ENCODE measurements at regions not wholly inside any gene's neighbourhood (a gene's known extent, or its start where the extent isn't known, plus 50 kb on each side); places are given as distances from the start of the nearest gene placed in this dataset.

- no peak overlapping the region for H3K4me3 ChIP-seq (replicated peaks; ENCODE audit: low read depth, low read length)
- no peak for TF ChIP-seq CTCF (IDR thresholded peaks at IDR 0.05; ENCODE audit: low read length, missing control alignments)
- no peak for DNase-seq (ENCODE audit: low read depth)
Measured at GRCh38 chr10:10503772-10504171, 513.9 kb upstream of the CELF2 start.

GRCh38 chr10:10508211-10508610 lies 509.5 kb upstream of the CELF2 start:
- TF ChIP-seq CTCF (IDR thresholded peaks at IDR 0.05; ENCODE audit: low read length, missing control alignments): no peak
- no peak for DNase-seq (ENCODE audit: low read depth)
- no peak overlapping the region for H3K4me3 ChIP-seq (replicated peaks; ENCODE audit: low read depth, low read length)

- no peak for DNase-seq (ENCODE audit: low read depth)
- no peak for TF ChIP-seq CTCF (IDR thresholded peaks at IDR 0.05; ENCODE audit: low read length, missing control alignments)
- no peak overlapping the region for H3K4me3 ChIP-seq (replicated peaks; ENCODE audit: low read depth, low read length)
Measured at GRCh38 chr10:10510179-10510578, 507.5 kb upstream of the CELF2 start.

GRCh38 chr10:10513067-10513466 lies 504.6 kb upstream of the CELF2 start:
- DNase-seq (ENCODE audit: low read depth): no peak
- no peak for TF ChIP-seq CTCF (IDR thresholded peaks at IDR 0.05; ENCODE audit: low read length, missing control alignments)

GRCh38 chr10:10513898-10514297 lies 503.8 kb upstream of the CELF2 start:
- no peak for DNase-seq (ENCODE audit: low read depth)
- TF ChIP-seq CTCF (IDR thresholded peaks at IDR 0.05; ENCODE audit: low read length, missing control alignments): no peak
- H3K4me3 ChIP-seq (replicated peaks; ENCODE audit: low read depth, low read length): no peak overlapping the region

More at GRCh38 chr10:10513067-10513466, 504.6 kb upstream of the CELF2 start:
- no peak overlapping the region for H3K4me3 ChIP-seq (replicated peaks; ENCODE audit: low read depth, low read length)

- no peak overlapping the region for H3K4me3 ChIP-seq (replicated peaks; ENCODE audit: low read depth, low read length)
- no peak for DNase-seq (ENCODE audit: low read depth)
- TF ChIP-seq CTCF (IDR thresholded peaks at IDR 0.05; ENCODE audit: low read length, missing control alignments): no peak
Measured at GRCh38 chr10:10514797-10515196, 502.9 kb upstream of the CELF2 start.

- no peak for TF ChIP-seq CTCF (IDR thresholded peaks at IDR 0.05; ENCODE audit: low read length, missing control alignments)
- DNase-seq (ENCODE audit: low read depth): peak; percentile 44
- peak overlapping the region; percentile 0 for H3K4me3 ChIP-seq (replicated peaks; ENCODE audit: low read depth, low read length)
Measured at GRCh38 chr10:10515479-10516204, 502.0 kb upstream of the CELF2 start.
